ENCODE measurements at regions not wholly inside any gene's neighbourhood (a gene's known extent, or its start where the extent isn't known, plus 50 kb on each side); places are given as distances from the start of the nearest gene placed in this dataset.

- Histone ChIP-seq H3K4me3 (ENCODE audit: low read length) (no peak overlapping the region), H3K4me1 (ENCODE audit: low read length) (no peaks in the 10 kb centered on the region), H4K20me1 (ENCODE audit: insufficient read depth, low read length) (no peaks in the 10 kb centered on the region), H3K36me3 (replicated peaks; ENCODE audit: insufficient read depth, low read length) (no peaks in the 10 kb centered on the region), H3K79me2 (ENCODE audit: low read length) (no peaks in the 10 kb centered on the region), H3K9ac (ENCODE audit: low read length) (no peak overlapping the region), H3K4me2 (ENCODE audit: low read depth, low read length) (no peak overlapping the region), H3K9me2 (replicated peaks; ENCODE audit: insufficient read depth, low read length) (no peaks in the 10 kb centered on the region), H3F3A (ENCODE audit: insufficient read depth, low read length) (no peaks in the 10 kb centered on the region), H3K27me3 (replicated peaks; ENCODE audit: insufficient read depth, low read length) (no peaks in the 10 kb centered on the region), H3K9me3 (replicated peaks; ENCODE audit: insufficient read depth, low read length) (no peaks in the 10 kb centered on the region), H2AFZ (ENCODE audit: low read length) (no peak overlapping the region), H3K27ac (ENCODE audit: low read length) (no peak overlapping the region)
- TF ChIP-seq EZH2phosphoT487 (IDR thresholded peaks at IDR 0.05; ENCODE audit: low read length) (no peak), CTCF (IDR thresholded peaks at IDR 0.05; ENCODE audit: low read length) (no peak), EZH2 (optimal IDR thresholded peaks at IDR 0.05; ENCODE audit: low read depth, low read length) (no peak)
- DNase-seq, result no peak
These were observed 77.7 kb upstream of the ADAMTSL1 start for GRCh38 chr9:18396102-18396728.

GRCh38 chr9:18397076-18397475, 76.9 kb upstream of the ADAMTSL1 start:
- DNase-seq, result no peak
- Histone ChIP-seq H3K9ac (ENCODE audit: low read length) (no peak overlapping the region), H3F3A (ENCODE audit: insufficient read depth, low read length) (no peaks in the 10 kb centered on the region), H3K4me2 (ENCODE audit: low read depth, low read length) (no peak overlapping the region), H3K27ac (ENCODE audit: low read length) (no peak overlapping the region), H3K79me2 (ENCODE audit: low read length) (no peaks in the 10 kb centered on the region), H3K9me3 (replicated peaks; ENCODE audit: insufficient read depth, low read length) (no peaks in the 10 kb centered on the region), H4K20me1 (ENCODE audit: insufficient read depth, low read length) (no peaks in the 10 kb centered on the region), H3K4me3 (ENCODE audit: low read length) (no peak overlapping the region), H3K27me3 (replicated peaks; ENCODE audit: insufficient read depth, low read length) (no peaks in the 10 kb centered on the region), H3K36me3 (replicated peaks; ENCODE audit: insufficient read depth, low read length) (no peaks in the 10 kb centered on the region), H3K4me1 (ENCODE audit: low read length) (no peaks in the 10 kb centered on the region), H2AFZ (ENCODE audit: low read length) (no peak overlapping the region), H3K9me2 (replicated peaks; ENCODE audit: insufficient read depth, low read length) (no peaks in the 10 kb centered on the region)
- TF ChIP-seq CTCF (IDR thresholded peaks at IDR 0.05; ENCODE audit: low read length), result no peak
- no peak for TF ChIP-seq EZH2 (optimal IDR thresholded peaks at IDR 0.05; ENCODE audit: low read depth, low read length)
- no peak for TF ChIP-seq EZH2phosphoT487 (IDR thresholded peaks at IDR 0.05; ENCODE audit: low read length)

- Histone ChIP-seq H3K9me3 (replicated peaks; ENCODE audit: insufficient read depth, low read length) (no peaks in the 10 kb centered on the region), H3K4me2 (ENCODE audit: low read depth, low read length) (no peak overlapping the region), H4K20me1 (ENCODE audit: insufficient read depth, low read length) (no peaks in the 10 kb centered on the region), H2AFZ (ENCODE audit: low read length) (no peak overlapping the region), H3K9ac (ENCODE audit: low read length) (no peak overlapping the region), H3K79me2 (ENCODE audit: low read length) (no peaks in the 10 kb centered on the region), H3F3A (ENCODE audit: insufficient read depth, low read length) (no peaks in the 10 kb centered on the region), H3K4me1 (ENCODE audit: low read length) (no peaks in the 10 kb centered on the region), H3K4me3 (ENCODE audit: low read length) (no peak overlapping the region), H3K27me3 (replicated peaks; ENCODE audit: insufficient read depth, low read length) (no peaks in the 10 kb centered on the region), H3K27ac (ENCODE audit: low read length) (no peak overlapping the region), H3K36me3 (replicated peaks; ENCODE audit: insufficient read depth, low read length) (no peaks in the 10 kb centered on the region), H3K9me2 (replicated peaks; ENCODE audit: insufficient read depth, low read length) (no peaks in the 10 kb centered on the region)
- TF ChIP-seq EZH2 (optimal IDR thresholded peaks at IDR 0.05; ENCODE audit: low read depth, low read length) (no peak), CTCF (IDR thresholded peaks at IDR 0.05; ENCODE audit: low read length) (no peak), EZH2phosphoT487 (IDR thresholded peaks at IDR 0.05; ENCODE audit: low read length) (no peak)
- no peak for DNase-seq
These were observed 75.9 kb upstream of the ADAMTSL1 start for GRCh38 chr9:18398038-18398437.

All from MM.1S (cell line).